Kidney epithelial cell (primary cell): ENCODE measurements at regions not wholly inside any gene's neighbourhood (a gene's known extent, or its start where the extent isn't known, plus 50 kb on each side); places are given as distances from the start of the nearest gene placed in this dataset.

Experiments used
- DNase-seq: peaks from one replicate; pipeline ENCODE4 v3.0.0-alpha.2; 2010; ENCODE audit warnings: low read depth
- H3K27me3 ChIP-seq: 2 replicates; pipeline ENCODE4 v1.6.0; 2011; ENCODE audit warnings: low read length; ENCODE audit not compliant: control insufficient read depth, insufficient read depth
- H3K36me3 ChIP-seq: 2 replicates; pipeline ENCODE4 v1.5.1; 2011; ENCODE audit warnings: low read length; ENCODE audit not compliant: control insufficient read depth, insufficient read depth
- H3K4me3 ChIP-seq: 2 replicates; pipeline ENCODE4 v1.5.1; 2011; ENCODE audit warnings: low read depth, mild to moderate bottlenecking, control low read depth, low read length
- TF ChIP-seq, protein P1 (sequence below): IDR thresholded peaks from 2 replicates; pipeline ENCODE4 v1.5.1; 2011; ENCODE audit warnings: mild to moderate bottlenecking, moderate library complexity, low read length, control low read depth, inconsistent platforms; ENCODE audit not compliant: insufficient read depth, poor library complexity, severe bottlenecking

DNA sequence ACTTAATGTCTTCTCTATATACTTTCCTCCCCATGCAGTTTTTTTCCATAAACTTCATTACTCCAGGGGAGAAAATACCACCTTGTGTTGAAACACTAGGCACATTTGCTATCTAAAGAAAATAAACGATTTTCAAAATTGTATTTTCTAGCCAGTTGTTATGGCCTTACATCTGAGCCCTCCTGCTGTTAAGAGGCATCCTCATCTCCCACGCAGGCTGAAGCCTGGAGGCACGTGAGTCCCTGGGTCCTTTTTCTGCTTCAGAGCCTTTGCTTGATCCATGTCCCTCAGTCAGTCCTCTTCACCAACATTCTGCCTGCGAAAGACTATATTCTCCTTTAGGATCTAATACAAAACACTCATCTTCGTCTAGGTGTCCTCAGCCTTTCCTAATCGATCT lies 479.6 kb upstream of the ZNF717 start:
- no peak overlapping the region for H3K4me3 ChIP-seq
- TF ChIP-seq, protein P1, sequence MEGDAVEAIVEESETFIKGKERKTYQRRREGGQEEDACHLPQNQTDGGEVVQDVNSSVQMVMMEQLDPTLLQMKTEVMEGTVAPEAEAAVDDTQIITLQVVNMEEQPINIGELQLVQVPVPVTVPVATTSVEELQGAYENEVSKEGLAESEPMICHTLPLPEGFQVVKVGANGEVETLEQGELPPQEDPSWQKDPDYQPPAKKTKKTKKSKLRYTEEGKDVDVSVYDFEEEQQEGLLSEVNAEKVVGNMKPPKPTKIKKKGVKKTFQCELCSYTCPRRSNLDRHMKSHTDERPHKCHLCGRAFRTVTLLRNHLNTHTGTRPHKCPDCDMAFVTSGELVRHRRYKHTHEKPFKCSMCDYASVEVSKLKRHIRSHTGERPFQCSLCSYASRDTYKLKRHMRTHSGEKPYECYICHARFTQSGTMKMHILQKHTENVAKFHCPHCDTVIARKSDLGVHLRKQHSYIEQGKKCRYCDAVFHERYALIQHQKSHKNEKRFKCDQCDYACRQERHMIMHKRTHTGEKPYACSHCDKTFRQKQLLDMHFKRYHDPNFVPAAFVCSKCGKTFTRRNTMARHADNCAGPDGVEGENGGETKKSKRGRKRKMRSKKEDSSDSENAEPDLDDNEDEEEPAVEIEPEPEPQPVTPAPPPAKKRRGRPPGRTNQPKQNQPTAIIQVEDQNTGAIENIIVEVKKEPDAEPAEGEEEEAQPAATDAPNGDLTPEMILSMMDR: no peak
- no peaks in the 10 kb centered on the region for H3K27me3 ChIP-seq
- H3K36me3 ChIP-seq: no peaks in the 10 kb centered on the region
- no peak for DNase-seq

DNA sequence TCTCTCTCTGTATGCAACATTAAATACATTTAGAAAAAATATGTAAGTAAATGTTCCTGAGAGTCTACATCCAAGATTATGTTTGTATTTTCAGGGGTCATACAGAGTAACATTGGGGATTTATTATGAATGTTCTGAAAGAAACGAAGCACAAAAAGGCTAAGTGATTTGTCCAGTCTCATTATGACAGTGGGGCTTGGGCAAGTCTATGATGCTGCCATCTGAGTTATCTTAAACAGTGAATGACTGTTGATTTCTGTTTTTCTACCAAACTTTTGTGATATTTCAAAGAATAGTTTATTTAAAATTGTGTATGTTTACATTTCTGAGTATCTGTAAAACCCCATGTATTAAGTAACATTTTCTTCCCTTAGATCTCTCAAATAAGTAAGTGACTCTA lies 481.2 kb upstream of the ZNF717 start:
- no peak overlapping the region for H3K4me3 ChIP-seq
- TF ChIP-seq, protein P1: no peak
- no peaks in the 10 kb centered on the region for H3K36me3 ChIP-seq
- DNase-seq: no peak
- H3K27me3 ChIP-seq: no peaks in the 10 kb centered on the region

DNA sequence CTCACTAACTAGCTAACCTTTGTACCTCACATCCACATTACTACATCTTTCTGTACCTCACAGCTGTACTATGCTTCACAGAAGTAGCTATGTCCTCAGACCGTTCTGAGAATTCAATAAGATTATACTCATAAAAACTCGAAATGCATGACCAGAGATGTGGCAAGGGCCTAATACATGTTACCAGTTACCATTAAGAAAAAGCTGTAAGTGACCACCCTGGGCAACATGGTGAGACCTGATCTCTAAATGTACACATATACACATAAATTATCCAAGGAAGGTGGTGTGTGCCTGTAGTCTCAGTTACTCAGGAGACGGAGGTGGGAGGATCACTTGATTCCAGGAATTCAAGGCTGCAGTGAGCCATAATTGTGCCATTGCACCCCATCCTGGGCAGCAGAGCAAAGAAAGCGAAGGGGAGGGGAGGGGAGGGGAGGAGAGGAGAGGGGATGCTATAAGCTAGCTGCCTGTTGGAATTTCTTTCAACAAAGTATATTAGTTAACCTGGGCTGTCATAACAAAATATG lies 482.6 kb upstream of the ZNF717 start:
- Histone ChIP-seq H3K4me3 (no peak overlapping the region), H3K27me3 (no peaks in the 10 kb centered on the region), H3K36me3 (no peaks in the 10 kb centered on the region)
- DNase-seq: no peak
- TF ChIP-seq, protein P1: no peak

DNA sequence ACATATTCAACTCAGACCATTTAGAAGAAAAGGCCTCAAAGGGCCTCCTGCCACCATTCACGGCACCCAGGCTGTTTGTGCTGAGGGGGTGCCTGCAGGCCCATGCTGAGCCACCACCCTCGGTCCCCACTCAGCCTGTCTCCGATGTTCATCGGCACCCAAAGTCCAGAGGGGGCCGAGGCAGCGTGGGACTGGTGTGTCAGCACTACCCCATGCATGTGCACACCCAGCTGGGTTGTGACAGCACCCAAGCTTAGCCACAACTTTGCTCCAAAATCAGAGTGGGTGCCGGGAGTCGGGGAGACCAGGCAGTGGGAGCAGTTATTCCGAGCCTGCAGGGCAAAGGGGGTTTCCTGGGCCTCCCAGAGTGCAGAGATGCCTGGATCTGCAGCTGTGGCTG lies 508.5 kb upstream of the ZNF717 start:
- TF ChIP-seq, protein P1: no peak
- no peaks in the 10 kb centered on the region for H3K27me3 ChIP-seq

DNA sequence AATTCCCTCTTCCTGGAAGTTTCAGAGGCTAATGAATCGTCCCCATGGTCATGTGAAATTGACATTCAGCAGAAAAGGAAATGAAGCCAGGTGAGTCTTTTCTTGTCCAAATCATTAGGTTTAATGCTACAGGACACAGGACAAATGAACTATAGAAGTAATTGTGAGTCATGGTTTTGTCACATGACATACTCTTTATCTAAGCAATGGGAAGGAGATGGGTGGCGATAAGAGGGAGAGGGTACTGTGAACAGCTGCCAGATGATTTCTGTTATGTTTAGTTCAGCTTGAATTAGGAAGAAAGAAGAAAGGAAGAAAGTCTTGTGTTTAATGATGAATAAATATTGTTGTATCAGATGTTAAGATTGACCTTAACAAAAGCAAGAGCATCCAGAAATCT lies 515.4 kb upstream of the ZNF717 start:
- DNase-seq: no peak
- Histone ChIP-seq H3K36me3 (no peaks in the 10 kb centered on the region), H3K27me3 (no peaks in the 10 kb centered on the region), H3K4me3 (no peak overlapping the region)
- TF ChIP-seq, protein P1: no peak

More for the DNA sequence above, 508.5 kb upstream of the ZNF717 start:
- H3K36me3 ChIP-seq: no peaks in the 10 kb centered on the region
- no peak overlapping the region for H3K4me3 ChIP-seq
- DNase-seq: no peak

DNA sequence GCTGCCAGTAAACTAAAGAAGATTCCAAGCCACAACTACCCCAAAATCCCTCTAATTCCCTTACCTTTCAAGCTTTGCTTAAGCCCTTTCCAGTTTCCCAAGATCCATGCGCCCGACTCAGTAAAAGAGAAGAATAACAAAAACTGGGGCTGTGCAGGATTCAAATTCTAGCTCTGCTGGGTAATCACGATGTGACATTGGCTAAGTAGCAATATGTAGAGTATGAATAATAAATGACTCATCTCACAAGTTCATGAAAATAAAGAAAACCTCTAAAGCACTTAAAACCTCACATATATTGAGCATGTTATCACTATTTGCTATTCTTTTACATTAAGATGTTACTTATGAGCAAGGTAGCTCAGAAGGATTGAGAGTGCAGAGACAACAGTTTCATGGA lies 522.2 kb upstream of the ZNF717 start:
- no peak overlapping the region for H3K4me3 ChIP-seq
- H3K27me3 ChIP-seq: no peaks in the 10 kb centered on the region
- TF ChIP-seq, protein P1: no peak
- no peaks in the 10 kb centered on the region for H3K36me3 ChIP-seq
- no peak for DNase-seq
